MM.1S (cell line): ENCODE measurements at regions not wholly inside any gene's neighbourhood (a gene's known extent, or its start where the extent isn't known, plus 50 kb on each side); places are given as distances from the start of the nearest gene placed in this dataset.

Experiments
- DNase-seq: peaks from one replicate; pipeline ENCODE4 v3.0.0-alpha.2; 2015
- H2AFZ ChIP-seq: fragments of 300-600 bp; sonication (generic); 2 replicates; pipeline ENCODE4 v1.6.0; 2016; ENCODE audit warnings: antibody characterized with exemption, low read length
- H3F3A ChIP-seq: fragments of 300-600 bp; sonication (generic); 2 replicates; pipeline ENCODE4 v1.6.1; 2016; ENCODE audit warnings: mild to moderate bottlenecking, antibody characterized with exemption, low read length, moderate library complexity, mixed read lengths; ENCODE audit not compliant: insufficient read depth
- H3K27ac ChIP-seq: fragments of 300-600 bp; sonication (generic); 2 replicates; pipeline ENCODE4 v1.5.1; 2016; ENCODE audit warnings: mild to moderate bottlenecking, low read length
- H3K27me3 ChIP-seq: fragments of 300-600 bp; sonication (generic); replicated peaks from 2 replicates; pipeline ENCODE4 v1.6.0; 2016; ENCODE audit warnings: low read length; ENCODE audit not compliant: insufficient read depth
- H3K36me3 ChIP-seq: fragments of 300-600 bp; sonication (generic); replicated peaks from 2 replicates; pipeline ENCODE4 v1.6.1; 2016; ENCODE audit warnings: mild to moderate bottlenecking, low read length, mixed read lengths; ENCODE audit not compliant: insufficient read depth
- H3K4me1 ChIP-seq: fragments of 300-600 bp; sonication (generic); 2 replicates; pipeline ENCODE4 v1.6.1; 2016; ENCODE audit warnings: low read length, mixed read lengths
- H3K4me2 ChIP-seq: fragments of 300-600 bp; sonication (generic); 2 replicates; pipeline ENCODE4 v1.6.0; 2016; ENCODE audit warnings: low read depth, low read length
- H3K4me3 ChIP-seq: fragments of 300-600 bp; sonication (generic); 2 replicates; pipeline ENCODE4 v1.5.1; 2016; ENCODE audit warnings: low read length, mixed read lengths
- H3K79me2 ChIP-seq: fragments of 300-600 bp; sonication (generic); 2 replicates; pipeline ENCODE4 v1.6.1; 2016; ENCODE audit warnings: mixed run types, low read length, mixed read lengths
- H3K9ac ChIP-seq: fragments of 300-600 bp; sonication (generic); 2 replicates; pipeline ENCODE4 v1.6.1; 2016; ENCODE audit warnings: low read length, mixed read lengths
- H3K9me2 ChIP-seq: fragments of 300-600 bp; sonication (generic); replicated peaks from 2 replicates; pipeline ENCODE4 v1.6.1; 2016; ENCODE audit warnings: mild to moderate bottlenecking, low read length, mixed read lengths; ENCODE audit not compliant: insufficient read depth
- H3K9me3 ChIP-seq: fragments of 300-600 bp; sonication (generic); replicated peaks from 2 replicates; pipeline ENCODE4 v1.6.1; 2016; ENCODE audit warnings: mild to moderate bottlenecking, low read length, mixed read lengths; ENCODE audit not compliant: insufficient read depth
- H4K20me1 ChIP-seq: fragments of 300-600 bp; sonication (generic); 2 replicates; pipeline ENCODE4 v1.6.1; 2016; ENCODE audit warnings: mild to moderate bottlenecking, low read length, moderate library complexity, mixed read lengths; ENCODE audit not compliant: insufficient read depth
- CTCF ChIP-seq: fragments of 300-600 bp; sonication (generic); IDR thresholded peaks from 2 replicates; pipeline ENCODE4 v1.5.1; 2016; ENCODE audit warnings: antibody characterized with exemption, low read length, mixed read lengths
- EZH2 ChIP-seq: fragments of 300-600 bp; sonication (generic); optimal IDR thresholded peaks from 2 replicates; pipeline ENCODE3; 2017; ENCODE audit warnings: low read depth, mild to moderate bottlenecking, antibody characterized with exemption, low read length, mixed read lengths
- EZH2phosphoT487 ChIP-seq: fragments of 300-600 bp; sonication (generic); IDR thresholded peaks from 2 replicates; pipeline ENCODE4 v1.6.1; 2018; ENCODE audit warnings: antibody characterized with exemption, low read length

- no peak for DNase-seq
Observed at GRCh38 chrX:18002791-18003190, 141.7 kb upstream of the RAI2 start.

GRCh38 chrX:17994429-17994828 is 133.3 kb upstream of the RAI2 start:
- no peaks in the 10 kb centered on the region for H3K36me3 ChIP-seq
- H3K9ac ChIP-seq = no peak overlapping the region
- no peak overlapping the region for H3K4me3 ChIP-seq
- H3K27me3 ChIP-seq = no peaks in the 10 kb centered on the region
- H3F3A ChIP-seq = no peaks in the 10 kb centered on the region
- no peak for DNase-seq
- H4K20me1 ChIP-seq = no peaks in the 10 kb centered on the region
- no peaks in the 10 kb centered on the region for H3K79me2 ChIP-seq
- no peak overlapping the region for H3K27ac ChIP-seq
- no peaks in the 10 kb centered on the region for H3K9me2 ChIP-seq
- H3K4me2 ChIP-seq = no peak overlapping the region
- TF ChIP-seq CTCF (no peak), EZH2phosphoT487 (no peak), EZH2 (no peak)
- H3K9me3 ChIP-seq = no peaks in the 10 kb centered on the region
- no peaks in the 10 kb centered on the region for H3K4me1 ChIP-seq
- no peak overlapping the region for H2AFZ ChIP-seq

More at GRCh38 chrX:18002791-18003190, 141.7 kb upstream of the RAI2 start:
- H3K9me2 ChIP-seq = no peaks in the 10 kb centered on the region
- no peaks in the 10 kb centered on the region for H3K9me3 ChIP-seq
- H3K4me2 ChIP-seq = no peak overlapping the region
- H2AFZ ChIP-seq = no peak overlapping the region
- H4K20me1 ChIP-seq = no peaks in the 10 kb centered on the region
- no peaks in the 10 kb centered on the region for H3F3A ChIP-seq
- H3K4me1 ChIP-seq = no peaks in the 10 kb centered on the region
- no peaks in the 10 kb centered on the region for H3K79me2 ChIP-seq
- H3K9ac ChIP-seq = no peak overlapping the region
- no peaks in the 10 kb centered on the region for H3K27me3 ChIP-seq
- no peak overlapping the region for H3K27ac ChIP-seq
- H3K36me3 ChIP-seq = no peaks in the 10 kb centered on the region
- H3K4me3 ChIP-seq = no peak overlapping the region
- TF ChIP-seq EZH2 (no peak), EZH2phosphoT487 (no peak), CTCF (no peak)

GRCh38 chrX:17993062-17993461 is 132.0 kb upstream of the RAI2 start:
- Histone ChIP-seq H3K36me3 (no peaks in the 10 kb centered on the region), H2AFZ (no peak overlapping the region), H3K79me2 (no peaks in the 10 kb centered on the region), H3K9me3 (no peaks in the 10 kb centered on the region), H4K20me1 (no peaks in the 10 kb centered on the region), H3K9ac (no peak overlapping the region), H3K4me3 (no peak overlapping the region), H3F3A (no peaks in the 10 kb centered on the region), H3K27me3 (no peaks in the 10 kb centered on the region), H3K9me2 (no peaks in the 10 kb centered on the region), H3K4me1 (peaks cover 7% of the 10 kb centered on the region), H3K27ac (no peak overlapping the region), H3K4me2 (no peak overlapping the region)
- TF ChIP-seq CTCF (no peak), EZH2phosphoT487 (no peak), EZH2 (no peak)
- DNase-seq = no peak
